B cell (primary cell): ENCODE measurements at regions not wholly inside any gene's neighbourhood (a gene's known extent, or its start where the extent isn't known, plus 50 kb on each side); places are given as distances from the start of the nearest gene placed in this dataset.

Source experiments
- CTCF ChIP-seq: fragments of 200-600 bp; IDR thresholded peaks from one replicate; pipeline ENCODE4 v1.8.0; 2022; ENCODE audit warnings: antibody characterized with exemption, mild to moderate bottlenecking
- EZH2 ChIP-seq: IDR thresholded peaks from 2 replicates; pipeline ENCODE4 v1.6.1; 2012; ENCODE audit warnings: borderline replicate concordance, low read depth, mild to moderate bottlenecking, moderate library complexity, low read length; ENCODE audit not compliant: insufficient read depth, poor library complexity, severe bottlenecking

- TF ChIP-seq CTCF = no peak
- TF ChIP-seq EZH2 = no peak
These were observed 219.3 kb upstream of the PRSS58 start for GRCh38 chr7:142477079-142477651.
